C4-2B (cell line): ENCODE measurements at regions not wholly inside any gene's neighbourhood (a gene's known extent, or its start where the extent isn't known, plus 50 kb on each side); places are given as distances from the start of the nearest gene placed in this dataset.

ENCODE experiments used
- H3K27ac ChIP-seq: fragments of 450-650 bp; 2 replicates; pipeline ENCODE4 v1.5.1; 2017
- ZFX ChIP-seq: fragments of 450-650 bp; IDR thresholded peaks from 2 replicates; pipeline ENCODE4 v1.6.1; 2017
- TF ChIP-seq, protein P1 (sequence below): fragments of 450-650 bp; conservative IDR thresholded peaks from 2 replicates; pipeline ENCODE4 v1.5.1; 2017; ENCODE audit warnings: mild to moderate bottlenecking

DNA sequence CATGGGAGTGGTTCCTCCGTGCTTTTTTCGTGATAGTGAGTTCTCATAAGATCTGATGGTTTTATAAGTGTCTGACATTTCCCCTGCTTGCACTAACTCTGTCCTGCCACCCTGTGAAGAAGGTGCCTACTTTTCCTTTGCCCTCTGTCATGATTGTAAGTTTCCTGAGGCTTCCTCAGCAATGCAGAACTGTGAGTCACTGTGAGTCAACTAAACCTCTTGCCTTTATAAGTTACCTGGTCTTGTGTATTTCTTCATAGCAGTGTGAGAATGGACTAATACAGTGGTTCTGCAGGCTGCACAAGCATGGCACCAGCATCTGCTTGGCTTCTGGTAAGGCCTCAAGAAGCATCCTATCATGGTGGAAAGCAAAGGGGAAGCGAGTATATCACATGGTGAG is 1144.6 kb downstream of the SORCS3 start:
- H3K27ac ChIP-seq: no peak overlapping the region
- TF ChIP-seq, protein P1, sequence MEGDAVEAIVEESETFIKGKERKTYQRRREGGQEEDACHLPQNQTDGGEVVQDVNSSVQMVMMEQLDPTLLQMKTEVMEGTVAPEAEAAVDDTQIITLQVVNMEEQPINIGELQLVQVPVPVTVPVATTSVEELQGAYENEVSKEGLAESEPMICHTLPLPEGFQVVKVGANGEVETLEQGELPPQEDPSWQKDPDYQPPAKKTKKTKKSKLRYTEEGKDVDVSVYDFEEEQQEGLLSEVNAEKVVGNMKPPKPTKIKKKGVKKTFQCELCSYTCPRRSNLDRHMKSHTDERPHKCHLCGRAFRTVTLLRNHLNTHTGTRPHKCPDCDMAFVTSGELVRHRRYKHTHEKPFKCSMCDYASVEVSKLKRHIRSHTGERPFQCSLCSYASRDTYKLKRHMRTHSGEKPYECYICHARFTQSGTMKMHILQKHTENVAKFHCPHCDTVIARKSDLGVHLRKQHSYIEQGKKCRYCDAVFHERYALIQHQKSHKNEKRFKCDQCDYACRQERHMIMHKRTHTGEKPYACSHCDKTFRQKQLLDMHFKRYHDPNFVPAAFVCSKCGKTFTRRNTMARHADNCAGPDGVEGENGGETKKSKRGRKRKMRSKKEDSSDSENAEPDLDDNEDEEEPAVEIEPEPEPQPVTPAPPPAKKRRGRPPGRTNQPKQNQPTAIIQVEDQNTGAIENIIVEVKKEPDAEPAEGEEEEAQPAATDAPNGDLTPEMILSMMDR: no peak
- TF ChIP-seq ZFX: no peak

DNA sequence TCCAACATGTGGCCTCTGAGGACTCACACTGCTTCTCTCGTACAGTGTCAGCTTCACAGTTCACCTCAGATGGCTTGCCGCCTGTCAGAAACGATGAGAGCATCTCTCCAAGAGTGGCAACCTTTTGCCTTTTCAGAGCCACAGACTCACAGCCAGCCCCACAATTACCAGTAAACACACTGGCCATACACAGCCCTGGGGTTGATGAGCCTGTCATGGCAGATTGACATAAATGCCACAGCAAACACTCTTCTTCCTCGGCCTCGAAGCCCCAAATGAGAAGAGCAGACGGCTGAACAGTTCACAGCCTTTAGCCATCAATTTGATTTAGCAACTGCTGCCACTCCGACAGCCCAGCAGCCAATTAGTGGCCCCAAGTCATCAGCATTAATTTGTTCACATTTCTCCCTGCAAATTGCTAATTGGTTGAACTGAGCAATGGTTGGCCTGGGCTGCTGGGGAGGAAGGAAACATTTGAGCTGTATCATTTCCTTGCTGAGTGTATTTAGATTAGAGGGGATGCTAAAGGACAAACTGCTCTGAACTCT is 1142.9 kb downstream of the SORCS3 start:
- TF ChIP-seq ZFX: no peak
- TF ChIP-seq, protein P1: no peak
- H3K27ac ChIP-seq: no peak overlapping the region

DNA sequence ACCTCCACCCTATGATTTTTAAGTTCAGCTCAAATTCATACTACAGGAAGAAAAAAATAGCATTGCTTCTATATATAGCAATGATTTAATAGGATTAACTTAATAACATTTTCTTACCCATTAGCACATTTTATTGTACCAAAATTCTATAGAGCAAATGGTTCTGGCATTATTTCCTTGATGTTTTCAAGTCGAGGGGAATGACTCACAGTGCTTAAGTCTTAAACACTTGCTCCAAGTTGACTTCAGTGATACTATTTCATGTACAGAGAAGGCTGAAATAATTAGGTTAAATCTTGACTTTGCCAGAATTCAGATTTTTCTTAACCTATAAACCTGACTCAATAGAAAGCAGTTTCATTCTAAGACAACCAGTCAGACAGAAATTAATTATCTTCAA is 1133.8 kb downstream of the SORCS3 start:
- H3K27ac ChIP-seq: no peak overlapping the region
- no peak for TF ChIP-seq ZFX
- TF ChIP-seq, protein P1: no peak

DNA sequence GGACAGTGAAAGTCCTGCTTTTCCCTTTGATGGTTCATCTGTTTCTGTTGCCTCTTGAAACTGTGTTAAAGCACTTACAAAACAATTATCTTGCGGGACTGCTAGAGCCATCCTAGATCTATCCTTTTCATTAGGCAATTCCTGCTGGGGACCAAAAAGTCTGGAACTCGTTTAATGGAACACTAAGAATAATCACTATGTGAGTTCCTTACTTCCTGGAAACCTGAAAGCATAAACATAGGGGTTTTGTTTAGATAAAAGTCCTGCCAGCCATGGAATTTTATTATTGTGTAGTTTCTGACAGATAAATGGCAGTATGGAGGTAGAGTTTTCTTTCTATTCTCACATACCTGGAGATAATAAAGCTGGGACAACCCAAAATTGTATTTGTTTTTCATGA is 1133.3 kb downstream of the SORCS3 start:
- TF ChIP-seq, protein P1: no peak
- TF ChIP-seq ZFX: no peak
- no peak overlapping the region for H3K27ac ChIP-seq

DNA sequence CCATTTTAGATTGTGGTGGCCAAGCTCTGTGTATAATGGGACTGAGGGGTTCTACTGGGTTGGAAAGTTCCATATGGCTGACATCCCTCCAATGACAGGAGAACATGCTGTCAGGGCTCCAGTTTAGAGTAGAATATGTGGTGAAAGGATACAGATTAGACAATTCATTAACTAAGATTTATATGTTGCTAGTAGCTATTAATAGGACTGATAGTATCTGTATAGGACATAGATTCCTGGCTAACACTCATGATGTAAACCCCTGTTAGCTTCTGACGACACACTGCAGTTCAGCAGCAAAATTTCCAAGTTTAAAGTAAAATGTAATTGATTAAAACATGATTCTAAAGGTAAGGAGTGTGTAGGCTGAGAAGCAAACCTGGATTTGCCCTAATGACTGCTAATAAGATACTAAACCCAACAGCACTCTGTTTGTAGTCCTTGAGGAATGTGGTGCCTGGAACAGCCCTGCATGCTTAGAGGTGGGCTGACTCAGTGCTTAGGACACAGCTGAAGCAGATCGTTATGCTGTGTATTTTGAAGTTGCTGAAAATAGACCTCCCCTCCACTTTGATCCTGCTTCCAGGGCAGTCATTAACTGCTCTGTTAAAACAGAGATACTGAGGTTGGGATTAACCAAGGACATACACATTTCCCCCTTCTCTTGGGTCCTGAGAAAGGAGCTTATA is 1129.6 kb downstream of the SORCS3 start:
- TF ChIP-seq, protein P1: no peak
- TF ChIP-seq ZFX: no peak
- no peak overlapping the region for H3K27ac ChIP-seq

DNA sequence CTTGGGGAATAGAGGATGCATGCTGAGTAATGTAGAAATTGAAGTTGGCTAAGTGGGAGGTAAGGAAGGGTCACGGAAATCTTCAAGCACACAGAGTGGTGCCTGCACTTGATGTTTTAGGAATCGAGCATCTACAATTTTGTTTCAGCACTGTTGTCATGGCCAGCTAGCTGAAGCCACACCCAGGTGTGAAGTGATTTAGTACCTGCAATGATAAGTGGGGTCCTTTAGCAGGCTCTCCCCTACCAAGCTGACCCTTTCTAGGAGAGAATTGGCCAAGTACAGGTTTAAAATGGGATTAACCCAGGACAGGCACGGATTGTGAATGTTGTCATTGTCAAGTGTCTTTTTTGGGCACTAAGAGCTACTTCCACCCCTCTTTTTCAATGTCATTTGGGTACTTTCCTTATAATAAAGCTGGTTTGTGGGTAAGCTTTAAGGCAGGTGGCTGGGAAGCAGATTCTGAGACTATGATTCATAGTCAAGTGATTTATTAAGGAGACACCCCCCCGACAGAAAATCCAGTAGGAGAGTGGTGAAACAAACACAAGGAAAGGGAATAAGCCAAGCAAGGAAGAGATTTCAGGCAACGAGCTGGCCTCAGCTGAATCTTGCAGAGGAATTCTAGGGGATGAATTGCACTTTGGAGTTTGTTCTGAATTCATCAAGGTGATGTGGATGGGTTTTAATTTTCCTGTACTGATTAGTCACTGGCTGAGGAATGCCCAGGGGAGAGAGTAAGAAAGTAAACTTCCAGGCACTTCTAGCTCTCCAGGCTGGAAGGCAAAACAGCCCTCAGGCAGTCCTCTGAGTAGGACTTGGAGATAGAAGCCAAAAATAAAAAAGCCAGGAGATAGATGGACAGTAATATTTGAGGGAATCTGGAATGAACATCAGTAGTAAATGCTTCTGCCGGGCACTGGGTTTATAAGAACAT is 1128.4 kb downstream of the SORCS3 start:
- TF ChIP-seq, protein P1: no peak
- TF ChIP-seq ZFX: no peak
- no peak overlapping the region for H3K27ac ChIP-seq

DNA sequence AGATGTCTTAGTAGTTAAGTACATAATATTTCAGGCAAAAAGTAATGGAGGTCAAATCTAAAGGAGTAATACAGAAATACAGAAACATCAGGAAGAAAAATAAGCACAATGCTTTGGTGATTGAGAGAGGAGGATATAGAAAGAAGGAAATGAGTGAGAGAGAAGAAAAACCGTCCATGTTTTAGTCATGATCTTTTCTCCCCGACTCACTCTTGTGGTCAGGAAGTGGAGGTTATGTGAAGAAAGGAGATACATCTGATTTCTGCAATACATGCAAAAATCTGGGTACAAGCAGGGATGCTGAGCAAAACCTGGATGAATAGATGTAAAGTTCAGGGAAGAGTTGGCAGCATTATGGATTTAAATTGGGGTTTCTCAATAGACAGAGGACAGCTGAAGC is 1122.5 kb downstream of the SORCS3 start:
- TF ChIP-seq, protein P1: no peak
- TF ChIP-seq ZFX: no peak
- no peak overlapping the region for H3K27ac ChIP-seq
